ENCODE measurements at regions not wholly inside any gene's neighbourhood (a gene's known extent, or its start where the extent isn't known, plus 50 kb on each side); places are given as distances from the start of the nearest gene placed in this dataset.

- TF ChIP-seq POLR2A (IDR thresholded peaks at IDR 0.05) (no peak), POLR2AphosphoS5 (IDR thresholded peaks at IDR 0.05; ENCODE audit: insufficient read depth in 1 of 2, low read depth in 1 of 2) (no peak)
Measured at GRCh38 chr3:31392568-31392967, 140.2 kb upstream of the STT3B start.

All from vagina (tissue), 2 donors.